Mesenchymal stem cell (in vitro differentiated cells and primary cell): ENCODE measurements at regions not wholly inside any gene's neighbourhood (a gene's known extent, or its start where the extent isn't known, plus 50 kb on each side); places are given as distances from the start of the nearest gene placed in this dataset.
"Not testable (repeated sequence)": the region's sequence is repeated elsewhere in the genome, so short reads cannot be mapped to it uniquely, and the experiment has no call there.

ENCODE experiments used
- DNase-seq: peaks from one replicate; pipeline ENCODE4 v3.0.0-alpha.2; 2013
- H2AFZ ChIP-seq: one replicate; pipeline ENCODE4 v1.6.1; 2013; ENCODE audit warnings: low read depth, mild to moderate bottlenecking, control low read depth, inconsistent platforms, low read length, moderate library complexity
- H2AK5ac ChIP-seq: 2 replicates; pipeline ENCODE4 v1.6.1; 2013; ENCODE audit warnings: low read length, moderate library complexity, mild to moderate bottlenecking, inconsistent platforms; ENCODE audit not compliant: severe bottlenecking
- H2BK120ac ChIP-seq: one replicate; pipeline ENCODE4 v1.6.1; 2013; ENCODE audit warnings: low read depth, mild to moderate bottlenecking, inconsistent platforms, low read length, moderate library complexity
- H2BK12ac ChIP-seq, 2 experiments: one replicate each; pipeline ENCODE4 v1.6.1; 2013; ENCODE audit warnings: inconsistent platforms in 2 of 2, low read length in 2 of 2, mild to moderate bottlenecking in 2 of 2, moderate library complexity in 2 of 2, control low read depth in 1 of 2
- H2BK15ac ChIP-seq: one replicate; pipeline ENCODE4 v1.6.1; 2013; ENCODE audit warnings: mild to moderate bottlenecking, low read depth, inconsistent platforms; ENCODE audit not compliant: poor library complexity, severe bottlenecking
- H2BK5ac ChIP-seq: 2 replicates; pipeline ENCODE4 v1.6.1; 2013; ENCODE audit warnings: low read depth, mild to moderate bottlenecking, low read length, control low read depth, inconsistent platforms; ENCODE audit not compliant: poor library complexity, severe bottlenecking
- H3K14ac ChIP-seq, 2 experiments: one replicate each; pipeline ENCODE4 v1.6.1; 2013; ENCODE audit warnings: inconsistent platforms in 2 of 2, low read length in 2 of 2, control low read depth in 1 of 2, mild to moderate bottlenecking in 1 of 2, moderate library complexity in 1 of 2
- H3K18ac ChIP-seq, 2 experiments: one replicate each; pipeline ENCODE4 v1.6.1; 2013; ENCODE audit warnings: inconsistent platforms in 2 of 2, low read length in 2 of 2, control low read depth in 1 of 2, low read depth in 1 of 2, mild to moderate bottlenecking in 1 of 2
- H3K23ac ChIP-seq, 2 experiments: one replicate each; pipeline ENCODE4 v1.6.1; 2013; ENCODE audit warnings: inconsistent platforms in 2 of 2, low read length in 2 of 2, mild to moderate bottlenecking in 2 of 2, moderate library complexity in 2 of 2, control low read depth in 1 of 2
- H3K27ac ChIP-seq: 2 replicates; pipeline ENCODE4 v1.5.1; 2013; ENCODE audit warnings: mild to moderate bottlenecking, moderate library complexity, low read length, control low read depth, inconsistent platforms; ENCODE audit not compliant: poor library complexity, severe bottlenecking
- H3K27me3 ChIP-seq, 2 experiments: 2 replicates each; pipeline versions ENCODE4 v1.6.1 to v1.7.0; 2013; ENCODE audit warnings: low read length in 2 of 2, mild to moderate bottlenecking in 2 of 2, moderate library complexity in 2 of 2, control low read depth in 1 of 2, inconsistent platforms in 1 of 2; ENCODE audit not compliant: control insufficient read depth in 1 of 2, insufficient read depth in 1 of 2
- H3K36me3 ChIP-seq, 2 experiments: 2 replicates each; pipeline versions ENCODE4 v1.6.1 to v1.7.0; 2013; ENCODE audit warnings: low read length in 2 of 2, control low read depth in 1 of 2, inconsistent platforms in 1 of 2, low read depth in 1 of 2, mild to moderate bottlenecking in 1 of 2; ENCODE audit not compliant: insufficient read depth in 2 of 2, control insufficient read depth in 1 of 2
- H3K4ac ChIP-seq, 2 experiments: one replicate each; pipeline ENCODE4 v1.6.1; 2013; ENCODE audit warnings: inconsistent platforms in 2 of 2, low read length in 2 of 2, mild to moderate bottlenecking in 2 of 2, moderate library complexity in 2 of 2, control low read depth in 1 of 2, low read depth in 1 of 2
- H3K4me1 ChIP-seq: 2 replicates; pipeline ENCODE4 v1.6.1; 2013; ENCODE audit warnings: low read depth, low read length, control low read depth; ENCODE audit not compliant: control insufficient read depth, insufficient read depth
- H3K4me2 ChIP-seq: 2 replicates; pipeline ENCODE4 v1.6.1; 2013; ENCODE audit warnings: low read length, mild to moderate bottlenecking, inconsistent platforms; ENCODE audit not compliant: poor library complexity, severe bottlenecking
- H3K4me3 ChIP-seq, 2 experiments: 2 replicates each; pipeline versions ENCODE4 v1.5.1 to v1.7.0; 2013; ENCODE audit warnings: low read length in 2 of 2, mild to moderate bottlenecking in 2 of 2, control low read depth in 1 of 2, low read depth in 1 of 2; ENCODE audit not compliant: insufficient read depth in 1 of 2
- H3K79me1 ChIP-seq: replicated peaks from 2 replicates; pipeline ENCODE4 v1.6.1; 2013; ENCODE audit warnings: mild to moderate bottlenecking, control low read depth, low read length, inconsistent platforms; ENCODE audit not compliant: poor library complexity, severe bottlenecking
- H3K9ac ChIP-seq: 2 replicates; pipeline ENCODE4 v1.7.0; 2013; ENCODE audit warnings: mild to moderate bottlenecking, low read length, moderate library complexity
- H3K9me3 ChIP-seq: 2 replicates; pipeline ENCODE4 v1.7.0; 2013; ENCODE audit warnings: mild to moderate bottlenecking, low read length; ENCODE audit not compliant: control insufficient read depth
- H4K8ac ChIP-seq: one replicate; pipeline ENCODE4 v1.6.1; 2013; ENCODE audit warnings: inconsistent platforms, mild to moderate bottlenecking, low read length, moderate library complexity
- H4K91ac ChIP-seq: one replicate; pipeline ENCODE4 v1.6.1; 2013; ENCODE audit warnings: mild to moderate bottlenecking, low read length, inconsistent platforms
- WGBS: methylation state at CpG from one replicate; pipeline ENCODE4 v1.1.7; 2013; ENCODE audit warnings: mixed read lengths; 5-methylcytosine and 5-hydroxymethylcytosine counted together

DNA sequence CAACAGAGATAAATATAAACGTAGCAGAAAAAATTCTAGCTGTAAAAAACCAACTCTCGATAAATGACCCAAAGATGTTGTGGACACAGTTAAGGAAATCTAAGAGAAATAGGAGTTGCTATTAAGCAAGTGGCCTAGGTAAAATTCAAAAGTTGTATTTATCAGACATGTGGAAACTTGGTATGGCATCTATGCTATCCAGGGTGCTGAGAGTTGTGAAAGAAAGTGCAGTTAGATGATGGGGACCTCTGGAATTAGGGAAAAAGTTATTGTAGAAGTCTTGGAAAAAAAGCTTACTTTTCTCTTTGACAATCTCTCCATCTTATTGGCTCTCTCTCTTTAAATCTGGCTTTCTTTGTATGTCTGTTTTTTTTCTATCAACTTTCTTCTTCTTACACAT, 1090.9 kb downstream of the TBL1XR1 start:
- Histone ChIP-seq H2BK5ac (no peak overlapping the region), H3K27me3 (no peaks in the 10 kb centered on the region), H2BK120ac (no peak overlapping the region), H2BK12ac (no peak overlapping the region), H2AFZ (no peak overlapping the region), H3K79me1 (no peaks in the 10 kb centered on the region), H3K23ac (no peak overlapping the region), H2BK15ac (no peak overlapping the region), H3K9ac (no peak overlapping the region), H4K8ac (no peak overlapping the region), H3K4me3 (no peak overlapping the region), H4K91ac (no peak overlapping the region), H3K9me3 (peaks cover 10% of the 10 kb centered on the region), H3K36me3 (no peaks in the 10 kb centered on the region), H2AK5ac (no peak overlapping the region), H3K4me1 (no peaks in the 10 kb centered on the region), H3K14ac (no peak overlapping the region), H3K4me2 (no peak overlapping the region), H3K18ac (no peak overlapping the region), H3K27ac (no peak overlapping the region), H3K4ac (no peak overlapping the region)
- 95% methylated on average over 2 of the region's 2 CpGs for WGBS
- peak; percentile 2 for DNase-seq

DNA sequence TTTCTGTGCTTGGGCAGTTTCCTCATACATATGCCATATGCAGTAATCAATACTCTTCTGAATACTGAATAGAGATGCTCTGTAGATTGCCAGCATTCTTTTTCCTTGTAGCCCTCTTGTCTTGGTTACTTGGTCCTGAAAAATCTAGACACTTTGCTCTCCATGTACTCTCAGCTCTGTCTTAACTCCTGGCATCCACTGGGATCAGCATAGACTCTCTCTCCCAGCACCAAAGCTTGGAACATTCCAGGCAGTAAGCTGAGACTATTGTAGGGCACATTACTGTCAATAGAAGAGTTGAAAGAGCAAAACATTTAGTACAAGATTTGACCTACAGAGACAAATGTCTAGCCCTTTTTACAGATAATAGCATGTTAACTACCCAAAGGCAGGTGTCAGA, 1100.3 kb downstream of the TBL1XR1 start:
- Histone ChIP-seq H4K91ac (no peak overlapping the region), H2BK5ac (no peak overlapping the region), H3K4me1 (no peaks in the 10 kb centered on the region), H3K23ac (no peak overlapping the region), H3K18ac (no peak overlapping the region), H2BK12ac (no peak overlapping the region), H3K4me2 (no peak overlapping the region), H2BK15ac (no peak overlapping the region), H3K9me3 (peaks cover 7% of the 10 kb centered on the region), H3K14ac (no peak overlapping the region), H3K36me3 (no peaks in the 10 kb centered on the region), H3K27ac (no peak overlapping the region), H3K27me3 (no peaks in the 10 kb centered on the region), H3K4ac (no peak overlapping the region), H3K79me1 (no peaks in the 10 kb centered on the region), H2AK5ac (no peak overlapping the region), H3K9ac (no peak overlapping the region), H4K8ac (no peak overlapping the region), H3K4me3 (no peak overlapping the region), H2BK120ac (no peak overlapping the region), H2AFZ (no peak overlapping the region)
- DNase-seq: no peak

DNA sequence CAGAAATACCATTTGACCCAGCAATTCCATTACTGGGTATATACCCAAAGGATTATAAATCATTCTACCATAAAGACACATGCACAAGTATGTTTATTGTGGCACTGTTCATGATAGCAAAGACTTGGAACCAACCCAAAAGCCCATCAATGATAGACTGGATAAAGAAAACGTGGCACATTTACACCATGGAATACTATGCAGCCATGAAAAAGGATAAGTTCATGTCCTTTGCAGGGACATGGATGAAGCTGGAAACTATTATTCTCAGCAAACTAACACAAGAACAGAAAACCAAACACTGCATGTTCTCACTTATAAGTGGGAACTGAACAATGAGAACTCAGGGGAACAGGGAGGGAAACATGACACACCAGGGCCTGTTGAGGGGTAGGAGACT, 1103.4 kb downstream of the TBL1XR1 start:
- not testable (repeated sequence) for H2BK120ac ChIP-seq, H4K91ac ChIP-seq, H3K4ac ChIP-seq, H2BK12ac ChIP-seq, H3K27me3 ChIP-seq, H3K4me2 ChIP-seq, H4K8ac ChIP-seq, DNase-seq, H3K27ac ChIP-seq, H3K9me3 ChIP-seq, H3K79me1 ChIP-seq, H3K14ac ChIP-seq, H3K23ac ChIP-seq, H3K4me1 ChIP-seq, H3K36me3 ChIP-seq, H2AK5ac ChIP-seq, H2BK5ac ChIP-seq, H3K18ac ChIP-seq, H3K4me3 ChIP-seq, H2AFZ ChIP-seq, H3K9ac ChIP-seq, H2BK15ac ChIP-seq
- WGBS: 80% methylated on average over 1 of the region's 1 CpG

DNA sequence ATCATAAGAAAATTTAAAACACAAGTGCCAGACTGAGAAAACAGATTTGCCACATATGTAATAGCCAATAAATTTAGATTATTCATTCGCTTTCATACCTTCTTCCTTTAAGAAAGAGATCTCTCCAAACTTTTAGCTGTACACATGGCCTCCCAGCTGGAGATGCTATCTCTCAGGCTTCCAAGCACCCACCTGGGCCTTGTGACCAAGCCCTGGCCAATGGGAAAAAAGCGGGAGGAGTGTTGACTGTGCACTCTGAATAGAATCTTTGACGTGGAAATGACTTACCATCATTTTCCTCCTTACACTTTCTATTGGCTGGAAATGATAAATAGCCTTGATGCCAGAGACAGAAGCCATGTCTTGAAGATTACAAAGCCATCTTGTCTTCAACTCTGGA, 1106.6 kb downstream of the TBL1XR1 start:
- H4K91ac ChIP-seq: no peak overlapping the region
- H3K23ac ChIP-seq: no peak overlapping the region
- no peak overlapping the region for H3K4me2 ChIP-seq
- H2BK5ac ChIP-seq: no peak overlapping the region
- no peaks in the 10 kb centered on the region for H3K27me3 ChIP-seq
- H2BK120ac ChIP-seq: no peak overlapping the region
- H3K14ac ChIP-seq: no peak overlapping the region
- H2AK5ac ChIP-seq: no peak overlapping the region
- H4K8ac ChIP-seq: no peak overlapping the region
- H3K4me3 ChIP-seq: no peak overlapping the region
- H3K36me3 ChIP-seq: no peaks in the 10 kb centered on the region
- peaks cover 11% of the 10 kb centered on the region for H3K9me3 ChIP-seq
- no peak overlapping the region for H2BK15ac ChIP-seq
- WGBS: 88% methylated on average over 1 of the region's 3 CpGs
- H3K4ac ChIP-seq: no peak overlapping the region
- no peak overlapping the region for H2AFZ ChIP-seq
- no peak overlapping the region for H3K27ac ChIP-seq
- H2BK12ac ChIP-seq: no peak overlapping the region
- H3K9ac ChIP-seq: no peak overlapping the region
- H3K4me1 ChIP-seq: no peaks in the 10 kb centered on the region
- no peaks in the 10 kb centered on the region for H3K79me1 ChIP-seq
- no peak for DNase-seq
- H3K18ac ChIP-seq: no peak overlapping the region
